ENCODE measurements at regions not wholly inside any gene's neighbourhood (a gene's known extent, or its start where the extent isn't known, plus 50 kb on each side); places are given as distances from the start of the nearest gene placed in this dataset.

DNA sequence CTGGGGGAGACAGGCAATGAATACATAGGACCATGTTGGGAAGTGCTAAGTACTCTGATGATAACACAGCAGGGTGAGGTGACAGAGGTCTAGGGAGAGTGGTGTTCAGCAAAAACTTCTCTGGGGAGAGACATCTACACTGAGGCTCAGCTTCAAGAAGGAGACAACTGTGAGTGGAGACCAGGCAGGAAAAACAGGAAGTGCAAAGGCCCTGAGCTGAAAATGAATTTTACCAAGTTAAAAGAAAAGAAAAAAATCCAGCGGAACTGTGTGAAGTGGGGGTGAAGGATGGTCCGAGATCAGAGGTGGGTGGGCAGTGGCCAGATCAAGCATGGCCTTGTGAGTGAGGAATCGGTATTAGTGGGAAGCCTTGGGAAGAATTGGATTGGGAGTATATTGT, 110.1 kb upstream of the CLSTN2 start:
- TF ChIP-seq, protein P1, sequence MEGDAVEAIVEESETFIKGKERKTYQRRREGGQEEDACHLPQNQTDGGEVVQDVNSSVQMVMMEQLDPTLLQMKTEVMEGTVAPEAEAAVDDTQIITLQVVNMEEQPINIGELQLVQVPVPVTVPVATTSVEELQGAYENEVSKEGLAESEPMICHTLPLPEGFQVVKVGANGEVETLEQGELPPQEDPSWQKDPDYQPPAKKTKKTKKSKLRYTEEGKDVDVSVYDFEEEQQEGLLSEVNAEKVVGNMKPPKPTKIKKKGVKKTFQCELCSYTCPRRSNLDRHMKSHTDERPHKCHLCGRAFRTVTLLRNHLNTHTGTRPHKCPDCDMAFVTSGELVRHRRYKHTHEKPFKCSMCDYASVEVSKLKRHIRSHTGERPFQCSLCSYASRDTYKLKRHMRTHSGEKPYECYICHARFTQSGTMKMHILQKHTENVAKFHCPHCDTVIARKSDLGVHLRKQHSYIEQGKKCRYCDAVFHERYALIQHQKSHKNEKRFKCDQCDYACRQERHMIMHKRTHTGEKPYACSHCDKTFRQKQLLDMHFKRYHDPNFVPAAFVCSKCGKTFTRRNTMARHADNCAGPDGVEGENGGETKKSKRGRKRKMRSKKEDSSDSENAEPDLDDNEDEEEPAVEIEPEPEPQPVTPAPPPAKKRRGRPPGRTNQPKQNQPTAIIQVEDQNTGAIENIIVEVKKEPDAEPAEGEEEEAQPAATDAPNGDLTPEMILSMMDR (IDR thresholded peaks at IDR 0.05) = no peak
- TF ChIP-seq POLR2A (IDR thresholded peaks at IDR 0.05) = no peak

All from adrenal gland (tissue), 5 donors.